Endothelial cell of umbilical vein (primary cell): ENCODE measurements at regions not wholly inside any gene's neighbourhood (a gene's known extent, or its start where the extent isn't known, plus 50 kb on each side); places are given as distances from the start of the nearest gene placed in this dataset.

Source experiments
- BruUV-seq: library from RNA; stranded (reverse); fragments of 400-500 nt; replicated peaks from 2 replicates; lab custom pipeline; 2021; lab: Mats Ljungman, UMichigan
- CTCF ChIA-PET: fragments of 300-600, 350-600 bp; sonication (Branson Sonifier 250); formaldehyde crosslinking; loops from one replicate; lab custom pipeline; 2021; ENCODE audit warnings: antibody characterized with exemption, inconsistent platforms; lab: Charles Lee
- POLR2A ChIA-PET: fragments of 300-600, 350-600 bp; sonication (Branson Sonifier 250); formaldehyde crosslinking; loops from one replicate; lab custom pipeline; 2021; ENCODE audit warnings: antibody characterized with exemption, inconsistent platforms; lab: Charles Lee
- DNase-seq: peaks from one replicate; pipeline ENCODE4 v3.0.0-alpha.2; 2011; ENCODE audit warnings: low read depth, low spot score
- FAIRE-seq: peaks from 2 replicates; lab custom pipeline; 2011; peaks lifted over from hg19 to GRCh38; lab: Jason Lieb, UNC
- H2AFZ ChIP-seq: 2 replicates; pipeline ENCODE4 v1.6.0; 2012; ENCODE audit warnings: low read depth, low read length, control low read depth, inconsistent platforms
- H3K27ac ChIP-seq: 2 replicates; pipeline ENCODE4 v1.5.1; 2011; ENCODE audit warnings: low read depth, mild to moderate bottlenecking, control low read depth, low read length, moderate library complexity; ENCODE audit not compliant: insufficient read depth
- H3K27me3 ChIP-seq, 2 experiments: 2 replicates each; pipeline versions ENCODE4 v1.6.0 to v1.6.1; 2011; ENCODE audit warnings: low read length in 2 of 2, mixed read lengths in 1 of 2; ENCODE audit not compliant: control insufficient read depth in 2 of 2, insufficient read depth in 2 of 2
- H3K36me3 ChIP-seq, 2 experiments: 2 replicates in 1 of 2; 3 replicates in 1 of 2; pipeline ENCODE4 v1.5.1; 2011; ENCODE audit warnings: low read length in 2 of 2, mild to moderate bottlenecking in 1 of 2, moderate library complexity in 1 of 2; ENCODE audit not compliant: control insufficient read depth in 2 of 2, insufficient read depth in 2 of 2; ENCODE audit errors: extremely low read depth in 1 of 2
- H3K4me1 ChIP-seq: 3 replicates; pipeline ENCODE4 v1.5.1; 2011; ENCODE audit warnings: mild to moderate bottlenecking, low read length; ENCODE audit not compliant: control insufficient read depth, insufficient read depth; ENCODE audit errors: extremely low read depth
- H3K4me2 ChIP-seq: 2 replicates; pipeline ENCODE4 v1.6.1; 2011; ENCODE audit warnings: low read length, control low read depth, mixed read lengths; ENCODE audit not compliant: insufficient read depth
- H3K4me3 ChIP-seq, 3 experiments: fragments of 200-600 bp in 1 of 3; sonication (generic), shearing (Covaris generic) in 1 of 3; replicated peaks in 1 of 3; 2 replicates each; pipeline ENCODE4 v1.5.1; 2011 to 2016; ENCODE audit warnings: control low read depth in 3 of 3, low read length in 3 of 3, mild to moderate bottlenecking in 2 of 3, inconsistent platforms in 1 of 3, low read depth in 1 of 3, moderate library complexity in 1 of 3; ENCODE audit not compliant: insufficient read depth in 1 of 3
- H3K79me2 ChIP-seq: 2 replicates; pipeline ENCODE4 v1.6.0; 2012; ENCODE audit warnings: low read length, inconsistent platforms; ENCODE audit not compliant: control insufficient read depth, insufficient read depth
- H3K9ac ChIP-seq: replicated peaks from 2 replicates; pipeline ENCODE3; 2011; ENCODE audit warnings: low read length, control low read depth; ENCODE audit not compliant: insufficient read depth; ENCODE audit errors: extremely low read depth
- H3K9me1 ChIP-seq: replicated peaks from 3 replicates; pipeline ENCODE4 v1.6.0; 2011; ENCODE audit warnings: mild to moderate bottlenecking, low read length; ENCODE audit not compliant: control insufficient read depth, insufficient read depth; ENCODE audit errors: extremely low read depth
- H3K9me3 ChIP-seq: replicated peaks from 2 replicates; pipeline ENCODE4 v1.5.1; 2012; ENCODE audit warnings: low read length, inconsistent platforms; ENCODE audit not compliant: control insufficient read depth, insufficient read depth
- H4K20me1 ChIP-seq: replicated peaks from 2 replicates; pipeline ENCODE3; 2011; ENCODE audit warnings: mild to moderate bottlenecking, low read length; ENCODE audit not compliant: control insufficient read depth, insufficient read depth; ENCODE audit errors: extremely low read depth
- CTCF ChIP-seq, 2 donors: IDR thresholded peaks; 1 replicate in 1 of 2; 2 replicates in 1 of 2; pipeline ENCODE4 v1.5.1; 2011; ENCODE audit warnings: low read length in 2 of 2, mild to moderate bottlenecking in 2 of 2, moderate library complexity in 2 of 2, control low read depth in 1 of 2, inconsistent platforms in 1 of 2, low read depth in 1 of 2; ENCODE audit not compliant: insufficient read depth in 1 of 2; ENCODE audit errors: extremely low read depth in 1 of 2
- EZH2 ChIP-seq: IDR thresholded peaks from 2 replicates; pipeline ENCODE4 v1.6.1; 2012; ENCODE audit warnings: borderline replicate concordance, low read depth, mild to moderate bottlenecking, moderate library complexity, low read length, inconsistent platforms; ENCODE audit not compliant: severe bottlenecking
- FOS ChIP-seq: IDR thresholded peaks from 2 replicates; pipeline ENCODE4 v1.6.1; 2011; ENCODE audit warnings: mild to moderate bottlenecking, low read length, moderate library complexity, borderline replicate concordance; ENCODE audit not compliant: insufficient read depth
- GATA2 ChIP-seq: IDR thresholded peaks from 2 replicates; pipeline ENCODE4 v1.7.0; 2011; ENCODE audit warnings: low read depth, mild to moderate bottlenecking, moderate library complexity, mixed read lengths, low read length; ENCODE audit not compliant: insufficient read length, insufficient read depth
- JUN ChIP-seq: IDR thresholded peaks from 2 replicates; pipeline ENCODE4 v1.6.1; 2011; ENCODE audit warnings: borderline replicate concordance, low read depth; ENCODE audit not compliant: insufficient read length, insufficient read depth
- MYC ChIP-seq: IDR thresholded peaks from one replicate; pipeline ENCODE4 v1.6.1; 2011; ENCODE audit warnings: mild to moderate bottlenecking, low read depth, low read length
- POLR2A ChIP-seq: IDR thresholded peaks from 2 replicates; pipeline ENCODE4 v1.6.1; 2012; ENCODE audit warnings: low read depth, mild to moderate bottlenecking, control low read depth, low read length
- POLR2AphosphoS5 ChIP-seq: IDR thresholded peaks from 2 replicates; pipeline ENCODE4 v1.6.1; 2012; ENCODE audit warnings: low read depth, mild to moderate bottlenecking, control low read depth, low read length, moderate library complexity; ENCODE audit not compliant: insufficient read depth
- dilution Hi-C: fragments of 300-500 bp; cut with MboI; formaldehyde crosslinking; loops from one replicate; pipeline ENCODE4 v1.15.0; 2019; ENCODE audit warnings: low sequenced_read_pairs; ENCODE audit not compliant: extremely low pct_ligation_motif_present
- intact Hi-C: fragments of 100-400 bp; cut with micrococcal nuclease; formaldehyde crosslinking; loops from one replicate; pipeline ENCODE4 v1.10.0; 2022
- TF ChIP-seq, protein P1 (sequence below): IDR thresholded peaks from 2 replicates; pipeline ENCODE4 v1.6.1; 2011; ENCODE audit not compliant: insufficient read depth, insufficient read length

DNA sequence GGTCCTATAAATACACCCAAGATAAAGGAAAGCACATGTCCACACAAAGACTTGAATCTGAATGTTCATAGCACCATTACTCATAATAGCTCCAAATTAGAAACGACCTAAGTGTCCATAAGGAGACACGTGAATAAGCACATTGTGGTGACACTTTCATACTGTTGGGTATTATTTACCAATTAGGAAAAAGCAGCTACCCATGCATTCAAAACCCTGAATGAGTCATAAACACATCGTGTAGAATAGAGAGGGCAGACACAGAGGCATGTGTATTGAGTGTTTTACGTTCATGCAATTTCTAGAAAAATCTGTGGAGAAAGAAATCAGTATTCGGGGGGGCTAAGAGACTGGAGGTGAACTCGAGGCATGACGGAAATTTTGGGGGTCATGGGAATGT lies 396.7 kb downstream of the THBS2 start:
- Histone ChIP-seq H3K9me1 (no peaks in the 10 kb centered on the region), H3K79me2 (no peaks in the 10 kb centered on the region), H3K9ac (no peak overlapping the region), H3K4me3 (no peak overlapping the region), H2AFZ (no peak overlapping the region), H3K4me1 (no peaks in the 10 kb centered on the region), H3K27me3 (no peaks in the 10 kb centered on the region), H3K36me3 (no peaks in the 10 kb centered on the region), H3K4me2 (no peak overlapping the region), H3K9me3 (no peaks in the 10 kb centered on the region), H4K20me1 (no peaks in the 10 kb centered on the region), H3K27ac (no peak overlapping the region)
- DNase-seq (no peak), FAIRE-seq (no peak)
- dilution Hi-C loops (no loop called here), intact Hi-C loops (no loop called here)
- POLR2A ChIA-PET, result no interaction called here
- BruUV-seq, result no TSS peak
- CTCF ChIA-PET, result no interaction called here
- TF ChIP-seq FOS, result no peak
- no peak for TF ChIP-seq JUN
- no peak for TF ChIP-seq MYC
- no peak for TF ChIP-seq CTCF (IDR thresholded peaks at IDR 0.05; ENCODE audit: extremely low read depth in 1 of 2, insufficient read depth in 1 of 2, low read depth in 1 of 2, low read length in 2 of 2)
- no peak for TF ChIP-seq EZH2
- TF ChIP-seq, protein P1, sequence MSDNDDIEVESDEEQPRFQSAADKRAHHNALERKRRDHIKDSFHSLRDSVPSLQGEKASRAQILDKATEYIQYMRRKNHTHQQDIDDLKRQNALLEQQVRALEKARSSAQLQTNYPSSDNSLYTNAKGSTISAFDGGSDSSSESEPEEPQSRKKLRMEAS, result no peak
- TF ChIP-seq GATA2, result no peak
- TF ChIP-seq POLR2A, result no peak
- TF ChIP-seq POLR2AphosphoS5, result no peak
